ENCODE measurements at regions not wholly inside any gene's neighbourhood (a gene's known extent, or its start where the extent isn't known, plus 50 kb on each side); places are given as distances from the start of the nearest gene placed in this dataset.

DNA sequence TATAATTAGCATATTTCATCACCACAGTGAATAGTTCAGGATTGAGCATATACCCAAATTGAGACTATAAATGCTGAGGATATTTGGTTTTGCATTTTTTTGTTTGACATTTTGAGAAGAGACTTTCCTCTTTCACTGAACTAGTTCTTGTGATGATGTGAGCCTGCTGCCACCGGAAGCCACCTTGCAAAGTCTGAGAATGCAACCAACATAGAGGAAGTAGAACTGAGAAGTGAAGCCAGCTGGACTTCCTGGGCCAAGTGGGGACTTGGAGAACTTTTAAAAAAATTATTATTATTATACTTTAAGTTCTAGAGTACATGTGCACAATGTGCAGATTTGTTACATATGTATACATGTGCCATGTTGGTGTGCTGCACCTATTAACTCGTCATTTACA lies 102.3 kb downstream of the RPE65 start:
- H3K4me3 Mint-ChIP-seq: no peak overlapping the region
- CTCF ChIA-PET: no interaction called here
- H3K9me3 Mint-ChIP-seq: no peaks in the 10 kb centered on the region
- no peaks in the 10 kb centered on the region for H3K36me3 Mint-ChIP-seq (ENCODE audit: low read depth)
- ATAC-seq (ENCODE audit: low read depth) (peak; percentile 84), DNase-seq (no peak)
- H3K4me1 Mint-ChIP-seq: peaks cover 24% of the 10 kb centered on the region
- TF ChIP-seq CTCF (IDR thresholded peaks at IDR 0.05): no peak
- intact Hi-C loops (cut with micrococcal nuclease): loop anchor here (10.0 kb wide), 1 partner anchor 87 kb away; no protein-coding TSS in a partner anchor
- peak overlapping the region; percentile 70 for H3K27ac Mint-ChIP-seq
- H3K27me3 Mint-ChIP-seq: no peaks in the 10 kb centered on the region
- POLR2A ChIA-PET: interaction anchor here (0.7 kb wide), 1 partner anchor 11 kb away, joined by 3 read pairs; no protein-coding TSS in a partner anchor

DNA sequence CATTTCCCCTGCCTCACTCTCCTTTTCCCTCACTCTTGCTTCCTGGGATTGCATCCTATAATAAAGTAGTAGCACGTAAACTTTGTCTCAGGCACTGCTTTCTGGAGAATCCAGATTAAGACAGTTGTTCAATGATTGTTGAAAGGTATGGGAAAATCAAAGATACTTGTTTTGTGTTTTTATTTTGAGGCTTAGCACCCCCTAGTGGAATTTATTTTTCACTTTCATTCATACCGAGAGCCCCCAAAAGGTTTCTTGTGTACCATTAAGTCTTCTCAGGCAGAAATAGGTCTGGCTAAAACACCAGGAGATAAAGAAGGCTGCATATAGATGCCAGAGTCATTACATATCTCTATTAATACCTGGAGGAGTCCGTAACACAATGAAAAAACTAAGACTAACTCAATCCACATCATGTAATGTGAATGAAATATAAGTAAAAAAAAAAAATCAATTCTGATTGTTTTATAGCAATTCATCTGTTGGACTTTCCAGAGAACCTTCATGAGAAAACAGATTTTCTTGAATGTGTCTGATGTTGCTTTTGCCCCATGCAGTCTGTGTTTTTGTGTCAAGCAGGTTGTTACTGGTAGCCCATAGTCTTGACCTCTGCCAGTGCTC lies 103.5 kb downstream of the RPE65 start:
- H3K36me3 Mint-ChIP-seq (ENCODE audit: low read depth): no peaks in the 10 kb centered on the region
- POLR2A ChIA-PET: interaction anchor here (0.7 kb wide), 1 partner anchor 22 kb away, joined by 3 read pairs; no protein-coding TSS in a partner anchor
- peak overlapping the region; percentile 11 for H3K27ac Mint-ChIP-seq
- H3K4me1 Mint-ChIP-seq: peaks cover 22% of the 10 kb centered on the region
- no peak overlapping the region for H3K4me3 Mint-ChIP-seq
- intact Hi-C loops (cut with micrococcal nuclease): loop anchor here (10.0 kb wide), 1 partner anchor 89 kb away; no protein-coding TSS in a partner anchor
- DNase-seq (no peak), ATAC-seq (ENCODE audit: low read depth) (no peak)
- CTCF ChIA-PET: interaction anchor here (0.9 kb wide), 1 partner anchor 226 kb away, joined by 3 read pairs; no protein-coding TSS in a partner anchor
- no peaks in the 10 kb centered on the region for H3K27me3 Mint-ChIP-seq
- no peaks in the 10 kb centered on the region for H3K9me3 Mint-ChIP-seq
- no peak for TF ChIP-seq CTCF (IDR thresholded peaks at IDR 0.05)

DNA sequence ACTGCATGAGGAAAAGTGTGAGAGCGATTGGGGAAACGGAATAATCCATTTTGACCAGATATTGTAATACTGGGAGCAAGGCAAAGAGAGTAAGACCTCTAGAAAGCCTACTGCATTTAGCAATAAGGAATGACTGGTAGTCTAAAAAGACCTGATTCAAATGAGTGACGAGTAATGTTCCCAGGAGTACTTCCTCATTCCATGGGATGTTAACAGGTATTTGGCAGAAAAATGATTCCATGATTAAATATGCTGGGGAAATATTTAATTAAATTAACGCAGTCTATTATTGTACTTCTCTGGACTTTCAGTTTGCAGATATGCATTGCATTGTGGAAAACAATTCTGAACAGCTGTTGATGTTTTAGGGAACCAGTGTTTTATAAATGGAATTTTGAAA lies 105.5 kb downstream of the RPE65 start:
- intact Hi-C loops (cut with micrococcal nuclease): loop anchor here (10.0 kb wide), 1 partner anchor 91 kb away; no protein-coding TSS in a partner anchor
- no peak overlapping the region for H3K4me3 Mint-ChIP-seq
- ATAC-seq (ENCODE audit: low read depth) (no peak), DNase-seq (no peak)
- peaks cover 22% of the 10 kb centered on the region for H3K4me1 Mint-ChIP-seq
- POLR2A ChIA-PET: no interaction called here
- no peak overlapping the region for H3K27ac Mint-ChIP-seq
- TF ChIP-seq CTCF (IDR thresholded peaks at IDR 0.05): no peak
- H3K9me3 Mint-ChIP-seq: no peaks in the 10 kb centered on the region
- H3K27me3 Mint-ChIP-seq: peaks cover 6% of the 10 kb centered on the region
- CTCF ChIA-PET: interaction anchor here (2.2 kb wide), 1 partner anchor 224 kb away, joined by 8 read pairs; no protein-coding TSS in a partner anchor
- no peaks in the 10 kb centered on the region for H3K36me3 Mint-ChIP-seq (ENCODE audit: low read depth)

- H3K4me1 Mint-ChIP-seq: peaks cover 4% of the 10 kb centered on the region
- POLR2A ChIA-PET: no interaction called here
- no peak for TF ChIP-seq CTCF (IDR thresholded peaks at IDR 0.05)
- no peak overlapping the region for H3K27ac Mint-ChIP-seq
- no peak overlapping the region for H3K4me3 Mint-ChIP-seq
- CTCF ChIA-PET: no interaction called here
- intact Hi-C loops (cut with micrococcal nuclease): loop anchor here (10.0 kb wide), 1 partner anchor 94 kb away; no protein-coding TSS in a partner anchor
- H3K27me3 Mint-ChIP-seq: peaks cover 9% of the 10 kb centered on the region
- H3K36me3 Mint-ChIP-seq (ENCODE audit: low read depth): no peaks in the 10 kb centered on the region
- ATAC-seq (ENCODE audit: low read depth) (no peak), DNase-seq (no peak)
- no peaks in the 10 kb centered on the region for H3K9me3 Mint-ChIP-seq
These were observed 108.6 kb upstream of the WLS start for GRCh38 chr1:68340951-68341350.

DNA sequence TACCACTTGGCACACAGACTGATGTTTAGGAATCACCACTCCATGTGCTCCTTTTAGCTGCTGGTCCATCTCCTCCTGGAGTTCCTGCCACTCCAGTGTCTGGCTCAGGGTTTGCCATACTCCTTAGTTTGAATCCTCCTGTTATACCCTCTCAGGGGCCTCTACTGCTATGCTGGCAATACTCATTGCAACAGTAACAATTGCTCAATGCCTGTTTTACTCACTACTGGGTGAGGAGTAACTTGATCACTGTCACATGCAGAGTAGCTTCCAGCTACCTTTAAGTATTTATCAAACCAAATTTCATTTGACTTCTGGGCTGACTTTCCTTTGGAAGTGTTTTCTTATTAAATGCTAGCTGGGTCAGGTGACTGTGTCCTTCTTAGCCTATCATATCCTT lies 107.2 kb upstream of the WLS start:
- Mint-ChIP-seq H3K27me3 (peaks cover 15% of the 10 kb centered on the region), H3K36me3 (ENCODE audit: low read depth) (no peaks in the 10 kb centered on the region), H3K4me3 (no peak overlapping the region), H3K9me3 (no peaks in the 10 kb centered on the region), H3K27ac (no peak overlapping the region), H3K4me1 (no peaks in the 10 kb centered on the region)
- ChIA-PET POLR2A (no interaction called here), CTCF (no interaction called here)
- intact Hi-C loops (cut with micrococcal nuclease): no loop called here
- no peak for DNase-seq
- ATAC-seq (ENCODE audit: low read depth): no peak
- TF ChIP-seq CTCF (IDR thresholded peaks at IDR 0.05): no peak

Data from activated B cell treated with CpG ODN at 0.5 μM for 24 hours (primary cell).